IPS-18c (cell line): ENCODE measurements at regions not wholly inside any gene's neighbourhood (a gene's known extent, or its start where the extent isn't known, plus 50 kb on each side); places are given as distances from the start of the nearest gene placed in this dataset.

ENCODE experiments used
- H3K4me3 ChIP-seq: 2 replicates; pipeline ENCODE4 v1.7.0; 2013; ENCODE audit warnings: low read depth, mild to moderate bottlenecking, low read length, moderate library complexity; ENCODE audit not compliant: insufficient read depth
- H3K9me3 ChIP-seq: one replicate; pipeline ENCODE4 v1.6.1; 2013; ENCODE audit warnings: mild to moderate bottlenecking, low read length, moderate library complexity; ENCODE audit not compliant: control insufficient read depth, insufficient read depth

DNA sequence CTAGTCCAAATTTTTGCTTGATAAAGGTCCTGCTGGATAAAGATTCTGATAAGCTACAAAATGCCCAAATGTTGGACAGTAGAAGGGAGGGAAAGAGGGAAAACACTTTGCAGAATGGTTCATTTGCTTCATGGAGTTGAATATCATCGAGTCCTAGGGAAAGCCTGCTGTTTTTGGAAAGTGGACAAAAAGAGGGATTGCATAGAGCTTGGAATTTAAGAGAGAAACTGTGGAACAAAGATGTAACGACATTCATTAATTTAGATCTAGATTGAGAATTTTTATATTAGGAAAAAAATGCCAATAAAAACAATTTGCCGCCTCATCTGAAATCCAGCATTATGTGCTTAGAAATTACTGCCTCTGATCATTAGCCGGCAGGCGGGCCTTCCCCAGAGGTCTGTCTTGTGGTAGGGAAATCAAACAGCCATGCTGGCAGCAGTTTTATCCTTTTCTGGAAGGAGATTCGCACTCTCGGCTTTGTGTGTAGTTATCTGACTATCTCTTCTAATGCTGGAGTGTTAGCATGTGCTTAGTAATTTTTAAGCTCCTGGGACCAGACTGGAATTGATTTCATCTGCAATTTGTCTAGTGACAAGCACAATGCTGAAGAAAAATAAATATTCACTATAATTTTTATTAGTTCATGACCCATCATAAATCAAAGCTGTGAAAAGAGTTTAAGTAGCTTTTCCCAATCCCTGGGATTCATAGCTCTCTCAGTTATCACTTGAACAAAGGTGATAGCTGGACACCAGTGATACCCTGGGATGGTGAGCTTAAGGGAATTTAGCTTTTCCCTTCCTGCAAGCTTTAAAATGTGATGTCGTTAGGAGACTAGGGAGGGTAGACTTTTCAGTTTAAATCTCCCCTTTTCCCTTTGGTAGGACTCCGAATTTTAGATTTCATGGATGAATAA, 329.5 kb downstream of the PRL start:
- H3K9me3 ChIP-seq = no peaks in the 10 kb centered on the region
- no peak overlapping the region for H3K4me3 ChIP-seq

GRCh38 chr6:21968411-21968810, 328.4 kb downstream of the PRL start:
- H3K4me3 ChIP-seq = no peak overlapping the region
- H3K9me3 ChIP-seq = no peaks in the 10 kb centered on the region

- no peaks in the 10 kb centered on the region for H3K9me3 ChIP-seq
- H3K4me3 ChIP-seq = no peak overlapping the region
These were observed 327.6 kb downstream of the PRL start for GRCh38 chr6:21969192-21969591.

- Histone ChIP-seq H3K4me3 (no peak overlapping the region), H3K9me3 (no peaks in the 10 kb centered on the region)
These were observed 326.1 kb downstream of the PRL start for GRCh38 chr6:21970569-21971300.

- H3K4me3 ChIP-seq = no peak overlapping the region
- H3K9me3 ChIP-seq = no peaks in the 10 kb centered on the region
These were observed 325.3 kb downstream of the PRL start for GRCh38 chr6:21971541-21971940.

DNA sequence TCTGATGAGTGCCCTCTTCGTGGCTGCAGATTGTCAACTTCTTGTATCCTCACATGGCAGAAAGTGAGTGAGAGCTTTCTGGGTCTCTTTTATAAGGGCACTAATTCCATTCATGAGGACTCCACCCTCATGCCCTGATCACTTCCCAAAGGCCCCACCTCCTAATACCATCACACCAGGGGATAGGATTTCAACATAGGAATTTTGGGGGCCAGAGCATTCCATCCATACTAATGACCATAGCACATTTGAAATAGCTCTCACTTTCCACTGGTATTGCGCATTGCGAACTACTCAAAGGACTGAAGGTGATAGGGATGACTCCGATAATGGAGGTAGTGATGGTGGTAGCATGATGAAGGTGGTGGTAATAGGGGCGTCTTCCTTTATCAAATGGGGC, 324.3 kb downstream of the PRL start:
- Histone ChIP-seq H3K4me3 (no peak overlapping the region), H3K9me3 (no peaks in the 10 kb centered on the region)

DNA sequence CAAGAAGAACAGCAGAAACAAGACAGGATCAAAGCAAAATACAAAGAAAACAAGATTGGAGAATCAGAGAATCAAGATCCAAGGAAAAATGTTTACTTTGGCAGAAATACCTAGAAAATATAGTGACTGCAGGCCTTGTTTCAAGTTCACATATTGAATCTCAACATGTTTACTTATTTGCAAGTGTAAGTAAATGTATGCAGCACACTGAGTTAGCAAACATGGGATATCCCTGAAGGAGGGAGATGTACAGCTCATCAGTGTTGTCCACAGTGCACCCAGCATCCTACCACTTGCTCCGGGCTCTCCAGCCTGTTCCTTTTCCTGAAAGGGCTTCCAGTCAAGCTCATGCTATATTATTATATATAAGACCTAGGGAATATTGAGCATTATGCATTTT, 319.5 kb downstream of the PRL start:
- no peak overlapping the region for H3K4me3 ChIP-seq
- no peaks in the 10 kb centered on the region for H3K9me3 ChIP-seq

GRCh38 chr6:21981235-21981833, 315.5 kb downstream of the PRL start:
- Histone ChIP-seq H3K4me3 (no peak overlapping the region), H3K9me3 (no peaks in the 10 kb centered on the region)

GRCh38 chr6:21984135-21984534, 312.7 kb downstream of the PRL start:
- H3K9me3 ChIP-seq = no peaks in the 10 kb centered on the region
- no peak overlapping the region for H3K4me3 ChIP-seq

DNA sequence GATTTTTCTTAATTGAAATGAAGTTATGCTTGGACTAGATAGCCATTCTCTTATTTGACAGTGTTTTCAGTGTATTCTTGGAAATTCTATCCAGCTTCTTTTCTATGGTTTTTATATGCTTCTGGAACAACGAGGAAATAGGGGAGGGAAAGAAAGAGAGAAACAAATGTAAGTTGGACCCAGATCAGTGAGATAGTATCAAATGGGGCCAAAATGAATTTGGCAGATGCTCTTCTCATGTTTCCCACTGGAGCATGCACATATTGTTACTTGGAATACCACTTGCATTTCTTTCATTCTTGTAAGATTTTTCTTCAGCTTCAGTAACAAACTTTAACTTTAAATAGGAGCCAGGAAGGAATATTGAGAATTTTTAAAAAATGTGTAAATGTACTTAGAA, 312.3 kb downstream of the PRL start:
- Histone ChIP-seq H3K4me3 (no peak overlapping the region), H3K9me3 (no peaks in the 10 kb centered on the region)

DNA sequence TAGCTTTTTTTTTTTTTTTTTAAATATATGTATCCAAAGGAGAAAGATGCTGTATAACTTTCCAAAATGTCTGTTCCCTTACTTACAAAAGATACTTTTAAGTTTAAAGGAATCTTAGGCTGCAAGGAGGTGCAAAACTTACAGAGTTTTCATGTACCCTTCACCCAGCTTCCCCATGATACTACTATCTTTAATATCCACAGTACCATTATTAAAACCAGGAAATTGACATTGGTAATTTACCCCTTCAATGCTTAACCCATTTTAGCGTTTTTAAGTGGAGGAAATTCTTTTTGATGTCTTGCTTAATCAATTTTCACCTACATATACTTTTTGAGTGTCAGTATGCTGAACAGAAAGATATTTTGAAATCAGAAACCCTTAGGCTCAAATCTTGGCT, 310.9 kb downstream of the PRL start:
- Histone ChIP-seq H3K4me3 (no peak overlapping the region), H3K9me3 (no peaks in the 10 kb centered on the region)

DNA sequence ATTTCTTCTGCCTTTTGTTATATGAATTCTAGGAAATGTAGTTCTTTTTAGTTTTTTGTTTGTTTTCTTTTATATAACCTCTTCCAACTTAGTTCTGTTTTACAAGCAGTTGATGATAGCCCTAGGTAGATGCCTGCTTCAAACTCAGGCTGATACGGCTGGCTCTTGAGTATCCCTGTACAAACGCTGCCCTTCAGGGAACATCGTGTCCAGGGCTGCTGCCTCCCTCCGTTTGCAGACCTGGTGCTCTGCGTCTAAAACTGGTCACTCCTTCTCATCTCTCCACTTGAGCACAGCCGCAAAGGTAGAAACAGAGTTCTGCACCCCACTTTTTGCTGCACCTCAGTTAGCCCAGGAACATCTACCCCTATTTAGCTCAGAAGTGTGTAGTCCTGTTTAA, 310.1 kb downstream of the PRL start:
- Histone ChIP-seq H3K4me3 (no peak overlapping the region), H3K9me3 (no peaks in the 10 kb centered on the region)

DNA sequence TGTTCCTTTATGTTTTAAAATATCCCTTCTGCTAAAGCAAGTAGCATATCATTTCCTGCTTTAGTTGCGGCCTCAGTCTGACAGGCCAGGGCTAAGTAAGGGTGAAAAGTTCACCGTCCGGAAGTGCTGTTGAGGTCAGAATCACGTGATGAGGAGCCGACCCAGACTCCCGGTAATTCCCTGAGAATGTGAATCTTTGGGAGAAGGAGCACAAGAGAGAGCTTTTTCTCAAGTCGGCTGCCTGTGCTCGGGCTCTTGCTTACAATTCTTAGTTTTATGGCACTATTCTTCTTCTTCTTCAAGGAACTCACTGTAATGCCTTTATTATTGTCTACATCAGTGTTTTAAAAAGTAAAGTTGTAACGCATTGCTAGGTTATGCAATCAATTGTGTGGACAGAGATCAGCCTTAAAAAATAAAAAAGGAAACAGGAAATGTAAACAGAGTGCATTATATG, 309.3 kb downstream of the PRL start:
- H3K4me3 ChIP-seq = no peak overlapping the region

GRCh38 chr6:21990577-21990976, 306.3 kb downstream of the PRL start:
- no peak overlapping the region for H3K4me3 ChIP-seq
- no peaks in the 10 kb centered on the region for H3K9me3 ChIP-seq

More for the DNA sequence above, 309.3 kb downstream of the PRL start:
- no peaks in the 10 kb centered on the region for H3K9me3 ChIP-seq

- no peak overlapping the region for H3K4me3 ChIP-seq
These were observed 304.5 kb downstream of the PRL start for GRCh38 chr6:21992178-21992967.

GRCh38 chr6:21993841-21994240, 303.0 kb downstream of the PRL start:
- no peak overlapping the region for H3K4me3 ChIP-seq
- no peaks in the 10 kb centered on the region for H3K9me3 ChIP-seq

More at GRCh38 chr6:21992178-21992967, 304.5 kb downstream of the PRL start:
- no peaks in the 10 kb centered on the region for H3K9me3 ChIP-seq

DNA sequence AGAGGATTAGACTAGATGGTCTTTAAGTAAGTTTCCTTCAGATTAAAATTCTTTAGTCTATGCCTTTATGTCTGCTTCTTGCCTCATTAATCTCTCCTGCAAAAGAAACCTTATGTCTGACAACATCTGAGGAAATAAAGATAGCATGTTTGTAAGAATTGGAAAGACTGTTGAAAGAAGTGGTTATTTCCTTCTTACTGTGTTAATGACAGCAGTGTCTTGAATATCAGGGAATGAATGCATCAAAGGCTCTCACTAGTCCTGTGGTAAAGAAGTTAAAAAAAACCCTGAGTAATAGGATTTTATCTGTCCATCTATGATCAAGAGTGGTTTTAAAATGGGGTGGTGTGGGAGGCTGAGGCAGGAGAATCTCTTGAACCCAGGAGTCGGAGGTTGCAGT, 302.0 kb downstream of the PRL start:
- no peaks in the 10 kb centered on the region for H3K9me3 ChIP-seq
- H3K4me3 ChIP-seq = no peak overlapping the region
